GM12801 (cell line): ENCODE measurements at regions not wholly inside any gene's neighbourhood (a gene's known extent, or its start where the extent isn't known, plus 50 kb on each side); places are given as distances from the start of the nearest gene placed in this dataset.

Source experiments
- TF ChIP-seq, protein P1 (sequence below): IDR thresholded peaks from one replicate; pipeline ENCODE4 v1.5.1; 2011; ENCODE audit warnings: control low read depth; ENCODE audit not compliant: insufficient read length; ENCODE audit errors: extremely low read depth

DNA sequence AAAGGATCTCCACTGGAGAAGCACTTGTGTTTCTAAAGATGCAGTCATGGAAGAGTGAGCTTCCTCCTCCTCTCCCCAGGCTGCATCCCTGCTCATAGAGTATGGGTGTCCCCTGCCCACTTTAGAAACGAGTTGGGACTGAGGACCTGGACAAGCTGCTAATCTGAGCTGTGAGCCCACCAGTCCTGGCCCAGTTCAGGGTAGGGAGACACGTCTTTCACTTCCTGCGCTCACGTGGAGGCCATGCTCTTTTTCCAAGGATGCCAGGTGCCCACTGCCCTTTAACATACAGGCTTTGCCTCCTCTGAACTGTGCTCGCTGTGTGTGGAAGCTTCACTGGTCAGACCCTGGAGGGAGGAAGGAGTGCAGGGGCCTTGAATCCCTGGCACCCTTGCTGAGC, 316.3 kb downstream of the UACA start:
- TF ChIP-seq, protein P1, sequence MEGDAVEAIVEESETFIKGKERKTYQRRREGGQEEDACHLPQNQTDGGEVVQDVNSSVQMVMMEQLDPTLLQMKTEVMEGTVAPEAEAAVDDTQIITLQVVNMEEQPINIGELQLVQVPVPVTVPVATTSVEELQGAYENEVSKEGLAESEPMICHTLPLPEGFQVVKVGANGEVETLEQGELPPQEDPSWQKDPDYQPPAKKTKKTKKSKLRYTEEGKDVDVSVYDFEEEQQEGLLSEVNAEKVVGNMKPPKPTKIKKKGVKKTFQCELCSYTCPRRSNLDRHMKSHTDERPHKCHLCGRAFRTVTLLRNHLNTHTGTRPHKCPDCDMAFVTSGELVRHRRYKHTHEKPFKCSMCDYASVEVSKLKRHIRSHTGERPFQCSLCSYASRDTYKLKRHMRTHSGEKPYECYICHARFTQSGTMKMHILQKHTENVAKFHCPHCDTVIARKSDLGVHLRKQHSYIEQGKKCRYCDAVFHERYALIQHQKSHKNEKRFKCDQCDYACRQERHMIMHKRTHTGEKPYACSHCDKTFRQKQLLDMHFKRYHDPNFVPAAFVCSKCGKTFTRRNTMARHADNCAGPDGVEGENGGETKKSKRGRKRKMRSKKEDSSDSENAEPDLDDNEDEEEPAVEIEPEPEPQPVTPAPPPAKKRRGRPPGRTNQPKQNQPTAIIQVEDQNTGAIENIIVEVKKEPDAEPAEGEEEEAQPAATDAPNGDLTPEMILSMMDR, result no peak

DNA sequence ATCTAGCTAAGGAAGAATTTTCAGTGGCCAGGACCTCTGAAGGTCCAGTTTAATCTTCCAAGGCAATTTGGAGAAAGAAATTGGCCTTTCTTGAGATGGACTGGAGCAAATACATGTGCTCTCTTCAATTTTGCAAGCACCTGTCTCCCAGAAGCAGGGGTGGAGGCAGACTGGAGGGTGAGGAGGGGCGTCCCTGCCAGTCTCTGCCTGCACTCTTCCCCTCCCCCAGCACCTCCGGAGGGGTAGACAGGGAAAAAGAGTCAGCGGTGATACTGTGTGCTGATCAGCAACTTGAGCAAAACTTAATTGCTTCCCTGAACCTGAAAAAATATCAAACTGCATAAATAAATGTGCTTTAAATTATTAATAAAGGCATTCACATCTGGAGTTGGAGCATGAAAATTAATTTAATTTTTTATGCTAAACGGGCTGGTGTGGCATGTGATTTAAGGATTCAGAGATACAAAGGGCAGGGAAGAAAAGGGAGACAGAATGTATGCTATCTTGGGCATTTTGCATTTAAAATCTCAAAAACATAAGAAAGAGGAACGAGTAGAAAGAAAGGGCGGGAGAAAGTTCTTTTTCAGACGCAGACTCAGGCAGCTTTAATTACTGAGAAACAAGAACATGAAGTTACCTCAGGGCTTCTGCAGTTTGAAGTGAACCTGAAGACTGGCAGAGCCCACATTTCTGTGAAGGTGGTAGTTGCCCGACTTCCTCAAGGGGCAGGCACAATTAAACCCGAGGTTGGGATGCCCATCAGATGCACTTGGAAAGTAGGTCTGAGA, 319.7 kb downstream of the UACA start:
- TF ChIP-seq, protein P1, result no peak

DNA sequence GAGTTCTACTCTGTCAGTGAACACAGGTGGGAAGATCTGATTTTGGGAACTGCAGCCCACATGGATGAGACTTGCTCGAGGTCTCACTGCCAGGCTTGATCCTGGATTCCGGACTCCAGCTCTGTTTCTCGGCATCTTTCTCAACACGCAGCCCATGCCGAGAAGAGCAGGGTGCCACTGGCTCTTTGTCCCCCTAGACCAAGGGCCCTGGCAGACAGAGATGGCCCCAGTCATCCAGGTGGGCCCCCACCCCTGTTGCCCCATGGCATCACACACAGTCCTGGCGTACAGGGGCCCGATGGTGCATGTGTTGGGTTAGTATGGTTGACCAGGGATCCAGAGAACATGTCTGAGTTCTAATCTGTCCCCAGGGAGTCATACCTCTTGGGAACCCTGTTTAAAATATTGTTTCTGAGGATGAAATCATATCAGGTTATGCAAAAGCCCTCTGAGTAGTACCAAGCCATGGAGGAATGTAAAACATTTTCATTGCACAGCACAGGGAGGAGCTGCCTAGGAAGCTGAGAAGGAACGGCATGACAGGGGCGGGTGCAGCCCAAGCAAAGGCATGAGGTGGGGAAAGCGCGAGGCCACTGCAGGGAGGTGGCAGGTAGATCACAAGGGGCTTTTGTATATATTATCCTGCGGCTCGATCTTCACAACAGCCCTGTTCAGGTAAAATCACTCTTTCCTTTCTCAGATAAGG, 320.6 kb downstream of the UACA start:
- TF ChIP-seq, protein P1, result no peak

DNA sequence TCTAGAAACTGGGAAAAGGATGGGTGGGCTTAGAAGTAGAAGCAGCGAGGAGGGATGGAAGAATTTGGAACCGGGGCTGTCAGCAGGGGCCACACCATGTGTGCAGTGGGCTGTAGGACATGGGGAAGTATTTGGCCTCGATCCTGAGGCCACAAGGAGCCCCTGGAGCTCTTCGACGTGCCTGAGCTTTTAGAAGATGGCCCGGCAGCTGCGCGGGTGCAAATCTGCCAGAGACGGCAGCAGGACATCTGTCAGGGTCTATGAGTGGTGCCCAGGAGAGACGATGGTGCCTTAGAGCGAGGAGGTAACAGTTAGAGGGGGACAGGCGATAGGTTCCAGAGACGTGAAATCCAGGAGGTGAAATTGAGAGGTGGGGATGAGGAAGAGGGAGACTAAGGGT, 321.1 kb downstream of the UACA start:
- TF ChIP-seq, protein P1, result no peak

DNA sequence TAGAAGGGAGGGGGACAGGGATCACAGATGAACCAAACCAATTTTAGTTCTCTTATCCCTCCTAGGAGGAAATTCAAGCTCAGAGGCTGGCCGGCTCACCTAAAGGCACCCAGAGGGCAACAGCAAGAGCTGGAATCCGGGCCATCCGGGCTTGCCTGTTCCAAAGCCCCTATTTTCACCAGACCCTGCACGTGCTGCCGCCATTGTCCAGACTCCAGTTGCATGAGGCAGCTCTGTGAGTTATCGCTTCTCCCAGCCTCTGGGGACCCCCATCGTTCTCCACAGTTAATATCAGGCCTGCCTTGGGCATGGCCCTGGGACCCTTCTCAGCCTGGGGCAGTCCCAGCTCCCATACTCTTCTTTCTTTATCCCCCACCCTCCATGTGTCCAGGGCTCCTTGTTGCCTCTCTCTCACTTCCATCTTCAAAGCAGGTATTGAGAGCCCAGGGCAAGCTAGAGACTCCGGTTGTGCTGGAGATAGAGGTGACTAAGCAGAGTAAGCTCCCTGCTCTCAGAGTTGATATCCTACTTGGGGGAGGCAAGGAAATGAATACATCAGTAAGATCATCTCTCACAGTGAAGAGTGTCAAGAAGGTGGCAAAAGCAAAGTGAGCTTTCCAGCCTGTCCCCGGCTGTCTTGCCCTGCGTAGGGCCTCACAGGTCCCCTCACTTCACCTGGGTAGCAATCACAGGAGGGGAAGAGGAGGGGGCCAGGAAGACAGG, 322.8 kb downstream of the UACA start:
- TF ChIP-seq, protein P1, result no peak

DNA sequence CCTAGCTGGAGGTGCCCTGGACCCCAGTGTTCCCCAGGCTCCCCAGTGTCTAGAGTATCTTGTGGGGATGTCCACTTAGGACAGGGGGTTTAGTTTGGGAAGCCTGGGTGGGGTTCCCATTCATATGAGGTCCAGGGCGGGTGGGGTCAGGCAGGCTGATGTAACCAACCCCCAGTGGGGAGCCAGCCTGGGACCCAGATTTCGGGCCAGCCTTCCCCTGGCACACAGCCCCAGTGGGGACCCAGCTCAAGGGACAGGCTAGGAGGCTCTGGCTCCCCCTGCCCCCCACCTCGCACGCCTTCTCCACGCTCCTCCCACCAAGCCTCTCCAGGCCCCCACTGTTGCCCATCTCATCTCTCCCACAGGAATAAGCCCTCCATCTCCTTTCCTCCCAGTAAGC, 323.5 kb downstream of the UACA start:
- TF ChIP-seq, protein P1, result no peak

DNA sequence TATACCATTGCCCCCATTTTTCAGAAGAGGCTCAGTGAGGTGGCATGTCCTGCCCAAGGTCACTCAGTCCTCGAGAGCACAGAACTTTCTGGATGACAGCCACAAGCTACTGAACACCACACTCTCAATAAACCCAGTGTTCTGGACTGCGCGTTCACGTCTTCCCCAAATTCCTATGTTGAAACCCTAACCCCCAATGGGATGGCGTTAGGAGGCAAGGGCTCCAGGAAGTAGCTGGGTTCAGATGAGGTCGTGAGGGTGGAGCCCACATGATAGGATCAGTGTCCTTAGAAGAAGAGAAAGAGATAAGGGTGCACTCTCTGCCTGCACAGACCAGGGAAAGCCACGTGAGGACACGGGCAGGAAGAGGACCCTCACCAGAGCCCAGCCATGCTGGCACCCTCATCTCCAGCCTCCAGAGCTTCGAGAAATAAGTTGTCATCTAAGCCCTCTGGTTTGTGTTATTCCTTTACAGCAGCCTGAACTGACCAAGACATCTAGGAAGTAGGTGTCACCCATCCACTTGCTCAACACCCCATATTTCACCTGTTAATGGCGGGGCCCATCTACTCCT, 324.0 kb downstream of the UACA start:
- TF ChIP-seq, protein P1, result no peak
